Stimulated activated naive CD8-positive, alpha-beta T cell treated with anti-CD3 and anti-CD28 coated beads, Interleukin-15, Interleukin-2, amounts not matched to agents 100 U/mL and 50 U/mL, for 24 hours (primary cell): ENCODE measurements at regions not wholly inside any gene's neighbourhood (a gene's known extent, or its start where the extent isn't known, plus 50 kb on each side); places are given as distances from the start of the nearest gene placed in this dataset.

Source experiments
- ATAC-seq: fragments of 150-1000 bp; cut with Tn5 transposase; one replicate; pipeline ENCODE4 v1.10.0; 2021
- DNase-seq: peaks from one replicate; pipeline ENCODE4 v3.0.0; 2021

GRCh38 chr4:148812101-148812500, 369.9 kb upstream of the NR3C2 start:
- no peak for ATAC-seq
- no peak for DNase-seq

- DNase-seq = no peak
These were observed 368.2 kb upstream of the NR3C2 start for GRCh38 chr4:148810461-148810860.

GRCh38 chr4:148808416-148808815, 366.2 kb upstream of the NR3C2 start:
- no peak for ATAC-seq
- DNase-seq = no peak

More at GRCh38 chr4:148810461-148810860, 368.2 kb upstream of the NR3C2 start:
- ATAC-seq = no peak

- ATAC-seq (no peak), DNase-seq (no peak)
These were observed 358.7 kb upstream of the NR3C2 start for GRCh38 chr4:148800940-148801339.

- DNase-seq = no peak
These were observed 358.2 kb upstream of the NR3C2 start for GRCh38 chr4:148800336-148800885.

GRCh38 chr4:148795156-148795864, 353.1 kb upstream of the NR3C2 start:
- ATAC-seq = no peak
- no peak for DNase-seq

More at GRCh38 chr4:148800336-148800885, 358.2 kb upstream of the NR3C2 start:
- ATAC-seq = no peak

- ATAC-seq (no peak), DNase-seq (no peak)
These were observed 351.0 kb upstream of the NR3C2 start for GRCh38 chr4:148793221-148793620.

- ATAC-seq (no peak), DNase-seq (no peak)
These were observed 348.5 kb upstream of the NR3C2 start for GRCh38 chr4:148790691-148791090.

- DNase-seq (no peak), ATAC-seq (no peak)
These were observed 348.0 kb upstream of the NR3C2 start for GRCh38 chr4:148790246-148790645.

- ATAC-seq (no peak), DNase-seq (no peak)
These were observed 345.7 kb upstream of the NR3C2 start for GRCh38 chr4:148787831-148788477.

GRCh38 chr4:148787285-148787684, 345.1 kb upstream of the NR3C2 start:
- no peak for DNase-seq
- no peak for ATAC-seq

- ATAC-seq = no peak
- no peak for DNase-seq
These were observed 344.5 kb upstream of the NR3C2 start for GRCh38 chr4:148786699-148787098.

- DNase-seq (no peak), ATAC-seq (no peak)
These were observed 340.1 kb upstream of the NR3C2 start for GRCh38 chr4:148782284-148782683.

GRCh38 chr4:148780426-148781005, 338.3 kb upstream of the NR3C2 start:
- ATAC-seq = no peak

GRCh38 chr4:148779771-148780170, 337.6 kb upstream of the NR3C2 start:
- ATAC-seq = no peak
- DNase-seq = no peak

More at GRCh38 chr4:148780426-148781005, 338.3 kb upstream of the NR3C2 start:
- no peak for DNase-seq

- DNase-seq (no peak), ATAC-seq (no peak)
These were observed 336.9 kb upstream of the NR3C2 start for GRCh38 chr4:148778980-148779675.

GRCh38 chr4:148776941-148777340, 334.7 kb upstream of the NR3C2 start:
- DNase-seq = no peak
- no peak for ATAC-seq

GRCh38 chr4:148774134-148774533, 331.9 kb upstream of the NR3C2 start:
- DNase-seq (no peak), ATAC-seq (no peak)

GRCh38 chr4:148773313-148773712, 331.1 kb upstream of the NR3C2 start:
- ATAC-seq (no peak), DNase-seq (no peak)

GRCh38 chr4:148770848-148771247, 328.6 kb upstream of the NR3C2 start:
- ATAC-seq (no peak), DNase-seq (no peak)

- DNase-seq (no peak), ATAC-seq (no peak)
These were observed 328.2 kb upstream of the NR3C2 start for GRCh38 chr4:148770377-148770776.

GRCh38 chr4:148764720-148765119, 322.5 kb upstream of the NR3C2 start:
- no peak for DNase-seq
- ATAC-seq = no peak

GRCh38 chr4:148757171-148757570, 315.0 kb upstream of the NR3C2 start:
- no peak for DNase-seq
- no peak for ATAC-seq
